ENCODE measurements at regions not wholly inside any gene's neighbourhood (a gene's known extent, or its start where the extent isn't known, plus 50 kb on each side); places are given as distances from the start of the nearest gene placed in this dataset.
A peak's percentile ranks its signal among the peaks of the same experiment; 100 is the strongest.

DNA sequence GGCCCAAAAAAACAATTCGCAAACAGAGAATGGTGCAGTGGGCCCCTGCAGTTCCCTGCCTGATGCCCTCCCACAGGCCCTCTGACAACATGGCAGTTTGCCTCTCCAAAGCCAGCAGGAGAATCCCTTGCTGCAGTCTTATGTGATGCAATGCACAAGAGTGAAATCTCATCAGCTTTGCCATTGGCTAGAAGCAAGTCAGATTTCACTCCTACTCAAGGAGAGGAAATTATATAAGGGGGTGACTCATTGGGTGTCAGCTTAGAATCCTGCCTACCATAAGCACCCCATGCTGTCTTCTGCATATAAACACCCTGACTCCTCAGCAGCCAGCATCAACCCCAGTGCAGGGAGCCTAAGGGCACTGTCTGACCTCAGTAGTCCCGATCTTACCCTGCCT is 157.3 kb upstream of the LDB2 start:
- H3K79me2 ChIP-seq (ENCODE audit: control insufficient read depth, insufficient read depth, low read length) = no peaks in the 10 kb centered on the region
- H2AFZ ChIP-seq (ENCODE audit: low read depth, low read length) = no peak overlapping the region
- no peaks in the 10 kb centered on the region for H3K27me3 ChIP-seq (ENCODE audit: control insufficient read depth in 2 of 2, insufficient read depth in 2 of 2, low read length in 2 of 2)
- TF ChIP-seq GATA2 (IDR thresholded peaks at IDR 0.05; ENCODE audit: insufficient read depth, insufficient read length, low read depth, low read length) = no peak
- no peak for TF ChIP-seq POLR2A (IDR thresholded peaks at IDR 0.05; ENCODE audit: low read depth, low read length)
- TF ChIP-seq MYC (IDR thresholded peaks at IDR 0.05; ENCODE audit: low read depth, low read length) = no peak
- TF ChIP-seq JUN (IDR thresholded peaks at IDR 0.05; ENCODE audit: borderline replicate concordance, insufficient read depth, insufficient read length, low read depth) = peak; percentile 6
- no peak for TF ChIP-seq CTCF (IDR thresholded peaks at IDR 0.05; ENCODE audit: extremely low read depth in 1 of 2, insufficient read depth in 1 of 2, low read depth in 1 of 2, low read length in 2 of 2)
- TF ChIP-seq MAX (IDR thresholded peaks at IDR 0.05; ENCODE audit: insufficient read depth, insufficient read length) = no peak
- peak; percentile 39 for TF ChIP-seq FOS (IDR thresholded peaks at IDR 0.05; ENCODE audit: borderline replicate concordance, insufficient read depth, low read length)
- no peak overlapping the region for H3K27ac ChIP-seq (ENCODE audit: insufficient read depth, low read depth, low read length)
- H3K9me1 ChIP-seq (replicated peaks; ENCODE audit: control insufficient read depth, extremely low read depth, insufficient read depth, low read length) = no peaks in the 10 kb centered on the region
- FAIRE-seq (no peak), DNase-seq (ENCODE audit: low read depth, low spot score) (peak; percentile 14)
- dilution Hi-C loops (cut with MboI; ENCODE audit: extremely low pct_ligation_motif_present, low sequenced_read_pairs) = no loop called here
- CTCF ChIA-PET = interaction anchor here (2.1 kb wide), 1 partner anchor 139 kb away, joined by 6 read pairs; no protein-coding TSS in a partner anchor
- no peak overlapping the region for H3K4me3 ChIP-seq (replicated peaks in 1 of 3; ENCODE audit: insufficient read depth in 1 of 3, low read depth in 1 of 3, low read length in 3 of 3)
- BruUV-seq (replicated peaks) = no TSS peak
- no peaks in the 10 kb centered on the region for H4K20me1 ChIP-seq (replicated peaks; ENCODE audit: control insufficient read depth, extremely low read depth, insufficient read depth, low read length)
- intact Hi-C loops (cut with micrococcal nuclease) = no loop called here
- no peaks in the 10 kb centered on the region for H3K9me3 ChIP-seq (replicated peaks; ENCODE audit: control insufficient read depth, insufficient read depth, low read length)
- no peaks in the 10 kb centered on the region for H3K36me3 ChIP-seq (ENCODE audit: control insufficient read depth in 2 of 2, extremely low read depth in 1 of 2, insufficient read depth in 2 of 2, low read length in 2 of 2)
- POLR2A ChIA-PET = no interaction called here
- H3K9ac ChIP-seq (replicated peaks; ENCODE audit: extremely low read depth, insufficient read depth, low read length) = no peak overlapping the region
- no peak overlapping the region for H3K4me2 ChIP-seq (ENCODE audit: insufficient read depth, low read length)
- H3K4me1 ChIP-seq (ENCODE audit: control insufficient read depth, extremely low read depth, insufficient read depth, low read length) = no peaks in the 10 kb centered on the region
